ENCODE measurements at regions not wholly inside any gene's neighbourhood (a gene's known extent, or its start where the extent isn't known, plus 50 kb on each side); places are given as distances from the start of the nearest gene placed in this dataset.

GRCh38 chr6:148682252-148682651 is 64.6 kb upstream of the UST start:
- TF ChIP-seq CTCF (conservative IDR thresholded peaks at IDR 0.05 in 1 of 2, IDR thresholded peaks at IDR 0.05 in 1 of 2; ENCODE audit: extremely low read depth in 1 of 2, insufficient read depth in 1 of 2, low read depth in 1 of 2, low read length in 2 of 2) (no peak), EZH2 (IDR thresholded peaks at IDR 0.05; ENCODE audit: borderline replicate concordance, low read length) (no peak)

Measured in mammary epithelial cell (primary cell).